ENCODE measurements at regions not wholly inside any gene's neighbourhood (a gene's known extent, or its start where the extent isn't known, plus 50 kb on each side); places are given as distances from the start of the nearest gene placed in this dataset.

DNA sequence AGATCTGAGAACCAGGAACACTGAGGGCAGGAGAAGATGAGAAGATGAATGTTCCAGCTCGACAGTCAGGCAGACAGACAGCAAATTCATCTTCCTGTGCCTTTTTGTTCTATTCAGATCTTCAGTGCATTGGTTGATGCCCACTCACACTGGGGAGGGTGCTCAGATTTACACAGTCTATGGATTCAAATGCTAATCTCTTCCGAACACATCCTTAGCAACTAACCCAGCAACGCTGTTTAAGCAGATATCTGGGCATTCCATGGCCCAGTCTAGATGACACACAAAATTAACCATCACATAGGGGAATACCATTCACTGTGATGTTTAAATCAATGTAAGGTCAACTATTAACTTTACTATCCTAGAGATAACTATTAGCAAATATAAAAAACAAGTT is 571.9 kb downstream of the NYAP2 start:
- H3K4me3 ChIP-seq = no peak overlapping the region
- no peak for TF ChIP-seq POLR2A (IDR thresholded peaks at IDR 0.05)
- TF ChIP-seq, protein P1, sequence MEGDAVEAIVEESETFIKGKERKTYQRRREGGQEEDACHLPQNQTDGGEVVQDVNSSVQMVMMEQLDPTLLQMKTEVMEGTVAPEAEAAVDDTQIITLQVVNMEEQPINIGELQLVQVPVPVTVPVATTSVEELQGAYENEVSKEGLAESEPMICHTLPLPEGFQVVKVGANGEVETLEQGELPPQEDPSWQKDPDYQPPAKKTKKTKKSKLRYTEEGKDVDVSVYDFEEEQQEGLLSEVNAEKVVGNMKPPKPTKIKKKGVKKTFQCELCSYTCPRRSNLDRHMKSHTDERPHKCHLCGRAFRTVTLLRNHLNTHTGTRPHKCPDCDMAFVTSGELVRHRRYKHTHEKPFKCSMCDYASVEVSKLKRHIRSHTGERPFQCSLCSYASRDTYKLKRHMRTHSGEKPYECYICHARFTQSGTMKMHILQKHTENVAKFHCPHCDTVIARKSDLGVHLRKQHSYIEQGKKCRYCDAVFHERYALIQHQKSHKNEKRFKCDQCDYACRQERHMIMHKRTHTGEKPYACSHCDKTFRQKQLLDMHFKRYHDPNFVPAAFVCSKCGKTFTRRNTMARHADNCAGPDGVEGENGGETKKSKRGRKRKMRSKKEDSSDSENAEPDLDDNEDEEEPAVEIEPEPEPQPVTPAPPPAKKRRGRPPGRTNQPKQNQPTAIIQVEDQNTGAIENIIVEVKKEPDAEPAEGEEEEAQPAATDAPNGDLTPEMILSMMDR (IDR thresholded peaks at IDR 0.05) = no peak
- DNase-seq = no peak
- H3K4me1 ChIP-seq = no peaks in the 10 kb centered on the region
- H3K9me3 ChIP-seq = peaks cover 0 to 2% (median 0%) of the 10 kb centered on the region in 12 donors
- no peak for ATAC-seq
- intact Hi-C loops (cut with DNase I) = no loop called here
- H3K27me3 ChIP-seq = no peaks in the 10 kb centered on the region
- H3K36me3 ChIP-seq = no peaks in the 10 kb centered on the region
- no peak overlapping the region for H3K27ac ChIP-seq
- 71 to 77% (median 73%) methylated on average over 3 of the region's 3 CpGs for WGBS, 4 donors

DNA sequence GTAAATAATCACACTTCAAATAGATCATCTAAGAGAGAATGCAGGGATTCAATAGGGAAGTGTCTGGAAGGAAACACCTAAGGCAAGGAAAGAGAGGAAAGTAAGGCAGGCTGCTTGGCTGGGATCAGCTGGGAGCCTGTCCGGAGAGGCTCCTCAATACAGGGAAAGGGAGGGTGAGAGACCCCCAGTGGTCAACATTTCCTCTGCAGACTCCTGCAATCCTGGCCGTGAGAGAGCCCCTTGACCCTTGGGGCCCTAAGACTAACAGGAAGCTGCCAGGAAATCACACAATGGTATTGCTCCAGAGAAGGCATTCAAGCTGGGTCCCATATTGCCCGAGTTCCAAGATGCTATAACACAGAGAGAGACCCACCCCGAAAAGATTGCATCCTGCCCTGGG is 549.4 kb downstream of the NYAP2 start:
- Histone ChIP-seq H3K27ac (no peak overlapping the region), H3K4me3 (no peak overlapping the region), H3K36me3 (no peaks in the 10 kb centered on the region), H3K4me1 (no peaks in the 10 kb centered on the region), H3K27me3 (no peaks in the 10 kb centered on the region), H3K9me3 (peaks cover 0 to 36% (median 22%) of the 10 kb centered on the region in 12 donors)
- intact Hi-C loops (cut with DNase I) = no loop called here
- DNase-seq = no peak
- TF ChIP-seq POLR2A (IDR thresholded peaks at IDR 0.05) = no peak
- TF ChIP-seq, protein P1 (IDR thresholded peaks at IDR 0.05) = no peak
- no peak for ATAC-seq
- WGBS, 4 donors = 47 to 70% (median 50%) methylated on average over 4 of the region's 4 CpGs

DNA sequence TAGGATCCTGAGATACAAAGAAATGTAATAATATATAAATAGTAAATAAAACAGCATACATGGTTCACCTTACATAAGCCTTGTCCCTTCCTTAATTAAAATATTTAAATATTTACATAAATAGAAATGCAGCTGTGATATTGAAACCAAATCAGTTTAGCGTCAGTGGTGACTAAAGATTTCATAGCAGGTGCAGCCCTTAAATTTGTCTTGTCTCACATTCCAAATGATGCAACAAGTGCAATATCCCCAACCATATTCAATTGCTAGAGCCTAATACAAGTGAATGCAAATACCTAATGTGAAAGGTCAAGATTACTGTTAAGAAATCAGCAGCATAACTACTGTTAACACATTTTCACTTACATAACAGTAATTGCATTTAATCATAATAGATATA is 539.5 kb downstream of the NYAP2 start:
- Histone ChIP-seq H3K4me3 (no peak overlapping the region), H3K27ac (no peak overlapping the region), H3K4me1 (no peaks in the 10 kb centered on the region), H3K27me3 (no peaks in the 10 kb centered on the region), H3K9me3 (no peaks in the 10 kb centered on the region), H3K36me3 (no peaks in the 10 kb centered on the region)
- no peak for TF ChIP-seq POLR2A (IDR thresholded peaks at IDR 0.05)
- TF ChIP-seq, protein P1 (IDR thresholded peaks at IDR 0.05) = no peak
- no peak for DNase-seq
- ATAC-seq = no peak
- WGBS, 4 donors = 92 to 98% (median 94%) methylated on average over 1 of the region's 1 CpG
- intact Hi-C loops (cut with DNase I) = no loop called here

DNA sequence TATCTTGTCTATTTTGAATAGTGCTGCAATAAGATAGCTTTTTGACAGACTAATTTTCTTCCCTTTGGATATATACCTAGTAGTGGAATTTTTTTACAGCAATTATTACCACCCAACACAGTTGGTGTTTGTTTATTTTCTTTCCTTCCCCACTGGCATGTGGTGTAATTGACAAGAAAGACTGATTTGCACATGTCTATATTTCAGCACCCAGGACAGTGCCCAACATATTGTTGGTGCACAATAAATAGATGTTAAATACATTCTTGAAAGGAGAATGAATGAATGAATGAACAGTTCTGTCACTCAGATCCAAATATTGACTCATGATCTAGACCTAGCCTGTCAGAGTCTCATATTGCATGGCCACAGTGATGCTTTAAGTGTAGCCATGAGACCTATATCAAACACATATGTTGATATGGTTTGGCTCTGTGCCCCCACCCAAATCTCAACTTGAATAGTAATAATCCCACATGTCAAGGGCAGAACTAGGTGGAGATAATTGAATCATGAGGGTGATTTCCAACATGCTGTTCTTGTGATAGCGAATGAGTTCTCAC is 538.2 kb downstream of the NYAP2 start:
- H3K4me3 ChIP-seq = no peak overlapping the region
- TF ChIP-seq, protein P1 (IDR thresholded peaks at IDR 0.05) = no peak
- TF ChIP-seq POLR2A (IDR thresholded peaks at IDR 0.05) = no peak
- H3K9me3 ChIP-seq = no peaks in the 10 kb centered on the region
- DNase-seq (no peak), ATAC-seq (no peak)
- no peaks in the 10 kb centered on the region for H3K4me1 ChIP-seq
- intact Hi-C loops (cut with DNase I) = no loop called here
- no peaks in the 10 kb centered on the region for H3K36me3 ChIP-seq
- 89 to 99% (median 96%) methylated on average over 1 of the region's 1 CpG for WGBS, 4 donors
- H3K27ac ChIP-seq = no peak overlapping the region
- no peaks in the 10 kb centered on the region for H3K27me3 ChIP-seq

Data from heart left ventricle (tissue), 16 donors.